Endothelial cell (in vitro differentiated cells): ENCODE measurements at regions not wholly inside any gene's neighbourhood (a gene's known extent, or its start where the extent isn't known, plus 50 kb on each side); places are given as distances from the start of the nearest gene placed in this dataset.

Source experiments
- DNase-seq: peaks from one replicate; pipeline ENCODE4 v3.0.0; 2021; ENCODE audit warnings: low spot score
- H3K27ac Mint-ChIP-seq: one replicate; pipeline ENCODE4 v1.8.0; 2021; ENCODE audit warnings: mixed read lengths, inconsistent platforms; ENCODE audit not compliant: unreplicated experiment
- H3K27me3 Mint-ChIP-seq: one replicate; pipeline ENCODE4 v1.8.0; 2021; ENCODE audit warnings: mild to moderate bottlenecking, moderate library complexity, mixed read lengths, inconsistent platforms; ENCODE audit not compliant: unreplicated experiment
- H3K36me3 Mint-ChIP-seq: one replicate; pipeline ENCODE4 v1.8.0; 2021; ENCODE audit warnings: mild to moderate bottlenecking, low read depth, mixed read lengths, inconsistent platforms; ENCODE audit not compliant: unreplicated experiment
- H3K4me1 Mint-ChIP-seq: one replicate; pipeline ENCODE4 v1.8.0; 2021; ENCODE audit warnings: mild to moderate bottlenecking, mixed read lengths, inconsistent platforms; ENCODE audit not compliant: unreplicated experiment
- H3K4me3 Mint-ChIP-seq: one replicate; pipeline ENCODE4 v1.8.0; 2021; ENCODE audit warnings: mild to moderate bottlenecking, mixed read lengths, inconsistent platforms; ENCODE audit not compliant: unreplicated experiment
- H3K9me3 Mint-ChIP-seq: one replicate; pipeline ENCODE4 v1.8.0; 2021; ENCODE audit warnings: mixed read lengths, inconsistent platforms; ENCODE audit not compliant: unreplicated experiment
- CTCF ChIP-seq: fragments of 200-600 bp; sonication (generic); IDR thresholded peaks from one replicate; pipeline ENCODE4 v1.5.0; 2021; ENCODE audit warnings: antibody characterized with exemption; ENCODE audit not compliant: unreplicated experiment

- Mint-ChIP-seq H3K9me3 (no peaks in the 10 kb centered on the region), H3K4me1 (peaks cover 48% of the 10 kb centered on the region), H3K27me3 (peaks cover 5% of the 10 kb centered on the region), H3K36me3 (no peaks in the 10 kb centered on the region), H3K4me3 (no peak overlapping the region), H3K27ac (peak overlapping the region; percentile 12)
- DNase-seq, result no peak
- no peak for TF ChIP-seq CTCF
Measured at GRCh38 chr3:72411126-72411525, 437.1 kb downstream of the SHQ1 start.

GRCh38 chr3:72408983-72409779 lies 439.1 kb downstream of the SHQ1 start:
- DNase-seq, result no peak
- peaks cover 67% of the 10 kb centered on the region for H3K4me1 Mint-ChIP-seq
- no peaks in the 10 kb centered on the region for H3K36me3 Mint-ChIP-seq
- TF ChIP-seq CTCF, result no peak
- no peaks in the 10 kb centered on the region for H3K9me3 Mint-ChIP-seq
- H3K27me3 Mint-ChIP-seq, result peaks cover 5% of the 10 kb centered on the region
- H3K4me3 Mint-ChIP-seq, result no peak overlapping the region
- H3K27ac Mint-ChIP-seq, result no peak overlapping the region

- H3K27me3 Mint-ChIP-seq, result peaks cover 5% of the 10 kb centered on the region
- no peak for DNase-seq
- no peaks in the 10 kb centered on the region for H3K36me3 Mint-ChIP-seq
- no peaks in the 10 kb centered on the region for H3K9me3 Mint-ChIP-seq
- no peak overlapping the region for H3K4me3 Mint-ChIP-seq
- no peak for TF ChIP-seq CTCF
- peaks cover 73% of the 10 kb centered on the region for H3K4me1 Mint-ChIP-seq
- H3K27ac Mint-ChIP-seq, result no peak overlapping the region
Measured at GRCh38 chr3:72407766-72408165, 440.5 kb downstream of the SHQ1 start.

GRCh38 chr3:72405943-72406566 lies 442.2 kb downstream of the SHQ1 start:
- peaks cover 5% of the 10 kb centered on the region for H3K27me3 Mint-ChIP-seq
- no peaks in the 10 kb centered on the region for H3K36me3 Mint-ChIP-seq
- H3K27ac Mint-ChIP-seq, result peak overlapping the region; percentile 65
- H3K4me3 Mint-ChIP-seq, result no peak overlapping the region
- H3K4me1 Mint-ChIP-seq, result peaks cover 59% of the 10 kb centered on the region
- no peaks in the 10 kb centered on the region for H3K9me3 Mint-ChIP-seq
- TF ChIP-seq CTCF, result no peak
- DNase-seq, result no peak

- H3K9me3 Mint-ChIP-seq, result no peaks in the 10 kb centered on the region
- no peaks in the 10 kb centered on the region for H3K36me3 Mint-ChIP-seq
- H3K27me3 Mint-ChIP-seq, result peaks cover 2% of the 10 kb centered on the region
- DNase-seq, result no peak
- peaks cover 46% of the 10 kb centered on the region for H3K4me1 Mint-ChIP-seq
- no peak overlapping the region for H3K27ac Mint-ChIP-seq
- no peak for TF ChIP-seq CTCF
- H3K4me3 Mint-ChIP-seq, result no peak overlapping the region
Measured at GRCh38 chr3:72401005-72401545, 447.2 kb downstream of the SHQ1 start.
